NCI-H128 (cell line): ENCODE measurements at regions not wholly inside any gene's neighbourhood (a gene's known extent, or its start where the extent isn't known, plus 50 kb on each side); places are given as distances from the start of the nearest gene placed in this dataset.

Experiments
- DNase-seq: peaks from one replicate; lab custom pipeline; 2025; ENCODE audit not compliant: unreplicated experiment; lab: John Stamatoyannopoulos, UW

DNA sequence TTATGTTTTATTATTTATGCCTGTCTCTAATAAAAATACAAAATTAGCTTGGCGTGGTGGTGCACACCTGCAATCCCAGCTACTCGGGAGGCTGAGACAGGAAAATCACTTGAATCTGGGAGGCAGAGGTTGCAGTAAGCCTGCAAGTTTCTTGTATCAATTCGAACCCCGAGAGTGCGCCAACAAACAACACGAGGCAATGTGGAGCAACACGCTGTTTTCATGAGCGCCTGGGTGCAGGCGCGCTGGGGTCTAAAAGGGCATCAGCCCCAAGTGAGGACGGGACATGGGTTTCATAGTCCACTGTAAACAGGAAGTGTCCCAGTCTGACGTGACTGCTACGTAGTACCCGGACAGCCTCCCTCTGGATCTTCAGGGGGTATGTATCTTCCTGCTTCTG lies 1634.6 kb upstream of the AGA start:
- no peak for DNase-seq

DNA sequence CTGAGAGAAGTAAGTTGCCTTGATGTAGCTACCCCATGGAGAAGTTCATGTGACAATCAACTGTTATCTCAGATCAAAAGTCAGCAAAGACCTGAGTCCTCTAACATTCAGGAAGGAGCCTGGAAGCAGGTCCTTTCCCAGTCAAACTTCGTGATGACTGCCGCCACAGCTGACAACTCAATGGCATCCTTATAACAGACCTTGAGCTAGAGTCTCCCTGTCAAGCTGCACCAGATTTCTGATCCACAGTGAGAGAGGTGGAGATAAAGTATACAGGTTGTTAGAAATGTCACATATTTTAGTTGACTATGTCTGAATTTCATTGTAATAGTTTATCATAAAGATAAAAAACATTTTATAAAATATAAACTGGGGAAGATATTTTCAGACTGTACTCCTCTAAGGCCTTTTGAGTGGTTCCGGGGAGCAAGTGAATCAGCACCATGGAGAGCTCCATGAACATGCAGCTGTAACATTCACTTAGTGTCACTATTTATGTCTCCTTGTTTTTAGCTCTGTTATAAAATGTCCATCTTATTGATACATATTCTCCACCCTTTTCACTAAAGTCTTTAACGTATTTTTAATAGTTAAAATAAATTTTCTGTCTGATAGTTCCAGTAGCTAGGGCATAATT lies 1653.5 kb upstream of the AGA start:
- DNase-seq: no peak

- DNase-seq: no peak
Observed at GRCh38 chr4:179097741-179098140, 1655.5 kb upstream of the AGA start.

GRCh38 chr4:179110356-179110755 lies 1668.1 kb upstream of the AGA start:
- DNase-seq: no peak

DNA sequence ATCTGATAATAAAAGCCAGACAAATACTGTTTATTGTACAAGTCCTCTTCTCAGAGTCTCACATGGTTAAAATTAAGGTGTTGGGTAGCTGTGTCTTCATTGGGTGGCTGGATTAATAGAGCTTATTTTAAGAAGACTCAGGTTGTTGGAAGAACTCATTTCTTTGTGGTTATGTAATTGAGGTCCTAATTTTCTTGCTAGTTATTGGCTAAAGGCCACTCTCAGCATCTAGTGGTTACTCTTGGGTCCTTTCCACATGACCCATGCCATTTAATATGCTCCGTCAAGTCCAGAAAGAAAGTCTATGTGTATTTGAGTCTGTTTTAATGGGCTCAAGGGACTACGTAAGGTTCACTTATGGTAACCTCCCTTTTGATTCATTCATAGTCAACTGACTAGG lies 1668.6 kb upstream of the AGA start:
- DNase-seq: no peak

- DNase-seq: no peak
Observed at GRCh38 chr4:179112441-179113170, 1670.4 kb upstream of the AGA start.

GRCh38 chr4:179114615-179115014 lies 1672.4 kb upstream of the AGA start:
- DNase-seq: no peak

GRCh38 chr4:179116011-179116410 lies 1673.8 kb upstream of the AGA start:
- DNase-seq: no peak

DNA sequence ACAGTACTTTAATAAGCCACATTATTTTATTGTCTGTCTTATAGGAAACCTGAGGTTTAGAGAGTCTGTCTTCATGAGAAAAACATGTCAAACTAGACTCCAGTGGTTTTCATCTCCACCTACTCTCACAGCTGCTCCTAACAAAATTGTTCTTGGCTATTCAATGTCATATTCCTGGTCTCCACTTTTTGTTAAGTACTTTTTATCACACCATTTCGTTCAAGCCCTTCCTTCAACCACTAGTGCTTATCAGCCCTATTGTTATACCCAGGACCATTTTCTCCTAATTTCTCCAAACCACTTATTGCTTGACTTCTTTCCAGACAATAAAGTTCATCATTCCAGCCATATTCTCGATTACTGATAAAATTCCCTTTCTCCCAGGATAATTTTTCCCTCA lies 1674.3 kb upstream of the AGA start:
- no peak for DNase-seq

- DNase-seq: no peak
Observed at GRCh38 chr4:179123084-179123483, 1680.8 kb upstream of the AGA start.

GRCh38 chr4:179124419-179124818 lies 1682.2 kb upstream of the AGA start:
- DNase-seq: no peak

DNA sequence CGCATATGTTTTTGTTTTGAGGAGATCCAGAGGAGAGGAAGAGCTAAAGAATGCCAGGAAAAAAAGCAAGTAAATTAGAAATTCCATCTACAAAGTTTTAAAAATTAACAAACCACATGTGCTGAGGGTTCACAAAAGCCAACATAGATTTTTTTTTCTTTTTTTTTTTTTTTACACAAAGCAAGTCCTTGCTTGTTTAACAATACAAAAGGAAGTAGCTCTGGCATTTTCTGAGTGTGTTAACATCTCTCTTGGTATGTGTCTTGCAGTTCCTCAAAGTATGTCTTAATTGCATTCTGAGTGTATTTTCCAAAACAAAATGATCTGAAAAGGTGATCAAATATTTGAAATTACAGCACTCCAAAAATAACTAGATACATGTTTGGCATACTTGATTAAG lies 1682.7 kb upstream of the AGA start:
- DNase-seq: no peak

DNA sequence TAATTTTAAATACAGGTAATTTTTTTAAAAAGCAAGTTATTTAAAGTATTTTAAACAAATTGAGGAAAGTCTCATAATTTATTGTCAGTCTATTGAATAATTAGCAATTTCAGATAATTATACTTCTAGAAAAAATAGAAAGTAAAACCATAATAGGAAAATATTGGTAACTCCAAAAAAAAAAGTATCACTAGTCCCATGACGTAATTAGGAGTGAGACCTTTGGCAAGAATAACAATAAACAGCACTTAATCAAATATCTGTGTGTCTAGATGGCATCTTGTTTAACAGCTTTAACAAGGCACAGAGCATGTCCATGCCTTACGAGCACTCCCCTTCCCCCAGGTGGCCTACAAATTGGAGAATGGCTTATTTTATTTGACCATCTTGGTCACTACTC lies 1683.6 kb upstream of the AGA start:
- no peak for DNase-seq

GRCh38 chr4:179128299-179128698 lies 1686.1 kb upstream of the AGA start:
- no peak for DNase-seq

DNA sequence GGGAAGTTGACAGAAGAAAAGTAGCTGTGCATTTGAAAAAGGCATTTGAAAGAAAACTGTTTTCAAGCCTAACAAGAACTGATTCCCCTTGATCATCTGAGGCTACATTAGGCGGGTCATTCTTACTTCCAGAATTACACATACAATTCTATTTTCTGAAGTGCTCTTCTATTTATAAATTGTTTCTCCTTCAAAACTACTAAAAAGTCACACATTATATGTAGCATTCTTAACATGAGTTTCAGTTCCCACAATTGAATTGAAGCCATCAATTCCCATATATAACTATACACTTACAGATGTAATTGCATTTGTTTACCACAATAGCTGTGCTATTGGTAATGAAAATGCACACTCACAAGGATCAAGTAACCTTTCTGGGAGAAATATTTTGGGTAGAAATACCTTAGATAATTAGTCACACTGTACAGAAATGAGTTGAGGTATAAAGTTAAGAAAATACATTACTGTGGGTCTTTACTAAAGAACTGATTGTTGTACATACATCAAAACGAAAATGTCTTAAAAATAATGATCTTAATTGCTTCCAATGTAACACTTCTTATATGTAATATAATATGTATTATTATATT lies 1688.0 kb upstream of the AGA start:
- DNase-seq: no peak

- no peak for DNase-seq
Observed at GRCh38 chr4:179145746-179146525, 1703.7 kb upstream of the AGA start.

DNA sequence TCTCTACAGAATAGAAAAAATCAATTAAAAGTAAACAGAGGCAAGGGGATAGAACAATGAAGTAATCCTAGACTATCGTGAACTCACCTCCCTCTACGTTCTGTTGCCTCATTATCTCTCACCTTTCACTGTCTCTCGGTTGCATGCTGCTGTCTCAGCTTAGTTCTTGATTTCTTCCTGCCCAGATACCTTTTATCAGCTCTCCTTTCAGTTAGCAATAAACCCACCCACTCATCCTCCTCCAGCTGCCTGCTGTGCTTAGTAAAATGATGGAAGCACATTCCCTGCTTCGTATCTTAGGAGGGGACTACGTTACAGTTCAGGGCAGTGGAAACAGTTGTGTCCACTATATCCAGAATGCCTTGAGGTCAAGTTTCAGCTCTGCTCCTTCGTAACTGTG lies 1709.5 kb upstream of the AGA start:
- DNase-seq: no peak

- DNase-seq: no peak
Observed at GRCh38 chr4:179163147-179163546, 1720.9 kb upstream of the AGA start.

GRCh38 chr4:179164267-179164999 lies 1722.2 kb upstream of the AGA start:
- no peak for DNase-seq

DNA sequence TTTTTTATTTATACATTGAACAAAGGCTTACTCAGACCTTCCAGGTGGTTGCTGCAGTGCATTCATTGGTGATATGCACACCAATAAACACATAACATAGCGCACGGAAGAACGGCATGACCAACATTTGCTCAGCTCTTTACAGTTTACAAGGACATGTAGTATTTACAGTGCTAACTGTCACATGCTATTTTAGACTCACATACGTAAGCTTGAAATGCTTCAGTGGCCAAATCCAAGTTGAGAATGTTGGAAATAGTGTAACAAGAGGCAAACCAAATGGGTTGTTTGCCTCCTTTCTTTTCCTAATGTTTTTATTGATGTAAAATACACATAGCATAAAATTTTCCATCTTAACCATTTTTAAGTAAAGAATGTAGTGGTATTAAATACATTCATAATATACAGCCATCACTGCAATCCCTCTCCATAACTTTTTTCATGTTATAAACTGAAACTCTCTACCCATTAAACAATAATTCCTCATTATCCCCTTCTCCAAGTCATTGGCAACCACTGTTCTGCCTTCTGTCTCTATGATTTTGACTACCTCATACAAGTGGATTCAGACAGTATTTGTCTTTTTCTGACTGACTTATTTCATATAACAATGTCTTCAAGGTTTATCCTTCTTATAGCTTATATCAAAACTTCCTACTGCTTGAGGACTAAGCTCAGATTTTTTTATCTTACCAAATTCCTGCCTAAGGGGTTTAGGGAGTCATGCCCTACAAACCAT lies 1722.9 kb upstream of the AGA start:
- no peak for DNase-seq
